GM12878 (cell line): ENCODE measurements at regions not wholly inside any gene's neighbourhood (a gene's known extent, or its start where the extent isn't known, plus 50 kb on each side); places are given as distances from the start of the nearest gene placed in this dataset.
"Not testable (repeated sequence)": the region's sequence is repeated elsewhere in the genome, so short reads cannot be mapped to it uniquely, and the experiment has no call there.

ENCODE experiments used
- ATAC-seq: fragments of 200-7000 bp; cut with Tn5 transposase; 3 replicates; pipeline ENCODE4 v1.9.1; 2020; ENCODE audit warnings: mild to moderate bottlenecking, moderate library complexity
- BruUV-seq: library from RNA; stranded (reverse); fragments of 400-500 nt; replicated peaks from 2 replicates; lab custom pipeline; 2021; lab: Mats Ljungman, UMichigan
- CTCF ChIA-PET: fragments of 300-600 bp; sonication (Branson Sonifier 250); formaldehyde crosslinking; extraction: SDS; loops from one replicate; lab custom pipeline; 2021; ENCODE audit warnings: inconsistent platforms; lab: Yijun Ruan, JAX
- POLR2A ChIA-PET: fragments of 350-600 bp; formaldehyde crosslinking; extraction: SDS; loops from one replicate; lab custom pipeline; 2021; ENCODE audit warnings: inconsistent platforms; lab: Charles Lee
- RAD21 ChIA-PET: fragments of 300-600 bp; sonication (Branson Sonifier 250); formaldehyde crosslinking; loops from one replicate; lab custom pipeline; 2023; ENCODE audit warnings: antibody characterized with exemption; ENCODE audit not compliant: unreplicated experiment; lab: Charles Lee
- SMC1A ChIA-PET: fragments of 300-600 bp; sonication (Branson Sonifier 250); formaldehyde crosslinking; loops from one replicate; lab custom pipeline; 2023; ENCODE audit not compliant: unreplicated experiment, uncharacterized antibody; lab: Charles Lee
- DNase-seq: peaks from one replicate; pipeline ENCODE4 v3.0.0-alpha.2; 2011; ENCODE audit warnings: low read depth, low spot score
- FAIRE-seq: peaks from 3 replicates; lab custom pipeline; 2011; peaks lifted over from hg19 to GRCh38; lab: Jason Lieb, UNC
- H2AFZ ChIP-seq: 2 replicates; pipeline ENCODE4 v1.6.0; 2011; ENCODE audit warnings: low read depth, low read length, control low read depth; ENCODE audit not compliant: control insufficient read depth
- H3K27ac ChIP-seq: 2 replicates; pipeline ENCODE4 v1.5.1; 2011; ENCODE audit warnings: control low read depth; ENCODE audit not compliant: control insufficient read depth, insufficient read depth
- H3K27me3 ChIP-seq, 2 experiments: replicated peaks in 1 of 2; 2 replicates each; pipeline versions ENCODE4 v1.6.0 to v1.6.1; 2011; ENCODE audit warnings: low read length in 1 of 2; ENCODE audit not compliant: control insufficient read depth in 2 of 2, insufficient read depth in 2 of 2
- H3K36me3 ChIP-seq, 2 experiments: 2 replicates each; pipeline ENCODE4 v1.5.1; 2011; ENCODE audit warnings: low read length in 1 of 2; ENCODE audit not compliant: control insufficient read depth in 2 of 2, insufficient read depth in 2 of 2
- H3K4me1 ChIP-seq: 2 replicates; pipeline ENCODE4 v1.6.1; 2011; ENCODE audit warnings: mild to moderate bottlenecking, low read length, moderate library complexity, mixed read lengths; ENCODE audit not compliant: control insufficient read depth, insufficient read depth
- H3K4me2 ChIP-seq: 2 replicates; pipeline ENCODE4 v1.6.0; 2011; ENCODE audit warnings: control low read depth; ENCODE audit not compliant: control insufficient read depth, insufficient read depth
- H3K4me3 ChIP-seq: fragments of 200-600 bp; sonication (generic); 2 replicates; pipeline ENCODE4 v1.5.1; 2016
- H3K79me2 ChIP-seq: 2 replicates; pipeline ENCODE4 v1.6.0; 2011; ENCODE audit warnings: low read length; ENCODE audit not compliant: control insufficient read depth, insufficient read depth
- H3K9ac ChIP-seq: 2 replicates; pipeline ENCODE4 v1.8.0; 2011; ENCODE audit warnings: low read length, control low read depth, mixed read lengths; ENCODE audit not compliant: control insufficient read depth, insufficient read depth
- H3K9me3 ChIP-seq: replicated peaks from 3 replicates; pipeline ENCODE4 v1.5.1; 2011; ENCODE audit warnings: mild to moderate bottlenecking, low read length; ENCODE audit not compliant: control insufficient read depth, insufficient read depth
- H4K20me1 ChIP-seq: 2 replicates; pipeline ENCODE4 v1.6.0; 2011; ENCODE audit not compliant: control insufficient read depth, insufficient read depth
- CHD1 ChIP-seq: IDR thresholded peaks from 2 replicates; pipeline ENCODE4 v1.6.1; 2012; ENCODE audit warnings: low read depth, low read length, improper control_type of control experiment
- KAT2A ChIP-seq: conservative IDR thresholded peaks from 2 replicates; pipeline ENCODE4 v1.6.1; 2011; ENCODE audit warnings: low read depth, low read length; ENCODE audit not compliant: control insufficient read depth
- MXI1 ChIP-seq: fragments of 150-350 bp; IDR thresholded peaks from 2 replicates; pipeline ENCODE4 v1.6.1; 2011; ENCODE audit warnings: low read depth, mild to moderate bottlenecking, inconsistent platforms, low read length, improper control_type of control experiment
- RAD21 ChIP-seq: IDR thresholded peaks from 2 replicates; pipeline ENCODE4 v1.6.1; 2011; ENCODE audit warnings: mild to moderate bottlenecking, low read depth, low read length, moderate library complexity; ENCODE audit not compliant: insufficient read depth
- SRF ChIP-seq, 2 experiments: IDR thresholded peaks; 2 replicates each; pipeline ENCODE4 v1.6.1; 2011; ENCODE audit warnings: low read depth in 2 of 2, low read length in 2 of 2, mild to moderate bottlenecking in 1 of 2, moderate library complexity in 1 of 2
- WGBS: methylation state at CpG from one replicate; pipeline ENCODE4 v1.1.6; 2016; ENCODE audit warnings: low lambda C conversion rate; ENCODE audit not compliant: insufficient replicate concordance, insufficient coverage; ENCODE audit errors: missing lambda C conversion rate; 5-methylcytosine and 5-hydroxymethylcytosine counted together
- in situ Hi-C: fragments of 300-500 bp; cut with MboI; formaldehyde crosslinking; loops from 9 replicates; pipeline ENCODE4 v1.14.3; 2018; ENCODE audit warnings: mixed read lengths
- intact Hi-C: fragments of 100-400 bp; cut with micrococcal nuclease; formaldehyde crosslinking; loops from one replicate; pipeline ENCODE4 v1.14.2; 2022; ENCODE audit not compliant: unreplicated experiment

DNA sequence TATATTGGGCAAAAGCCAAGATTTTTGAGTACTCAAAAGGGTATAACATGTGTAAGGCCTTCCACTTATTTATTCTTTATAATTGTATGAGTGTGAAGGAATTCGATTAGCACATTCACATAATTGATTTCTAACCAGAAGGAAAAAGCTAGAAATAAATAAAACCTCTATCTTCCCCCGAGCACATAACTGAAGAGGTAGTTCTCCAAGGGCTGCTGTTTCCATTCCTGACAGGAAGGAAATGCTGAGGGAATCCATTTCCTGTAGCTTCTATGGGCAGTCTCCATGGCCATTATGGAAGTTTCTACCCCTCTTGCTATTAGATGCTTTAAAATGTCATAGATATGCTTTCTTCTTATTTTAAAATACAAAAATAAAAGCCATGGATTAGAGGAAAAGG is 70.5 kb upstream of the ABCB5 start:
- WGBS, result 0% methylated on average over 2 of the region's 2 CpGs
- intact Hi-C loops (no loop called here), in situ Hi-C loops (no loop called here)
- Histone ChIP-seq H3K4me3 (no peak overlapping the region), H4K20me1 (no peaks in the 10 kb centered on the region), H3K79me2 (no peaks in the 10 kb centered on the region), H3K4me2 (no peak overlapping the region), H3K36me3 (no peaks in the 10 kb centered on the region), H3K27me3 (no peaks in the 10 kb centered on the region), H3K9me3 (no peaks in the 10 kb centered on the region), H3K9ac (no peak overlapping the region), H3K27ac (no peak overlapping the region), H2AFZ (no peak overlapping the region), H3K4me1 (no peaks in the 10 kb centered on the region)
- SMC1A ChIA-PET, result no interaction called here
- FAIRE-seq (no peak), DNase-seq (no peak)
- CTCF ChIA-PET, result no interaction called here
- RAD21 ChIA-PET, result no interaction called here
- POLR2A ChIA-PET, result no interaction called here
- BruUV-seq, result no TSS peak
- no peak for TF ChIP-seq MXI1
- TF ChIP-seq SRF (IDR thresholded peaks at IDR 0.05; ENCODE audit: low read depth in 2 of 2, low read length in 2 of 2), result no peak
- no peak for TF ChIP-seq KAT2A
- no peak for TF ChIP-seq CHD1
- no peak for TF ChIP-seq RAD21
- TF ChIP-seq, all 136 proteins: peak for 0
- no peak for ATAC-seq

- CTCF ChIA-PET, H3K9ac ChIP-seq, ATAC-seq, DNase-seq, H3K9me3 ChIP-seq, intact Hi-C loops, H3K4me2 ChIP-seq, H3K36me3 ChIP-seq, SMC1A ChIA-PET, H3K27me3 ChIP-seq, H3K27ac ChIP-seq, POLR2A ChIA-PET, H3K4me1 ChIP-seq, H3K4me3 ChIP-seq, in situ Hi-C loops, H3K79me2 ChIP-seq, H4K20me1 ChIP-seq, RAD21 ChIA-PET, BruUV-seq, H2AFZ ChIP-seq, FAIRE-seq: not testable (repeated sequence)
- 55% methylated on average over 10 of the region's 10 CpGs for WGBS
Observed at GRCh38 chr7:20546958-20547357, 68.5 kb upstream of the ABCB5 start.
